ENCODE measurements at regions not wholly inside any gene's neighbourhood (a gene's known extent, or its start where the extent isn't known, plus 50 kb on each side); places are given as distances from the start of the nearest gene placed in this dataset.

GRCh38 chr3:193057616-193058015, 140.0 kb upstream of the MB21D2 start (continued):
- TF ChIP-seq, protein P1, sequence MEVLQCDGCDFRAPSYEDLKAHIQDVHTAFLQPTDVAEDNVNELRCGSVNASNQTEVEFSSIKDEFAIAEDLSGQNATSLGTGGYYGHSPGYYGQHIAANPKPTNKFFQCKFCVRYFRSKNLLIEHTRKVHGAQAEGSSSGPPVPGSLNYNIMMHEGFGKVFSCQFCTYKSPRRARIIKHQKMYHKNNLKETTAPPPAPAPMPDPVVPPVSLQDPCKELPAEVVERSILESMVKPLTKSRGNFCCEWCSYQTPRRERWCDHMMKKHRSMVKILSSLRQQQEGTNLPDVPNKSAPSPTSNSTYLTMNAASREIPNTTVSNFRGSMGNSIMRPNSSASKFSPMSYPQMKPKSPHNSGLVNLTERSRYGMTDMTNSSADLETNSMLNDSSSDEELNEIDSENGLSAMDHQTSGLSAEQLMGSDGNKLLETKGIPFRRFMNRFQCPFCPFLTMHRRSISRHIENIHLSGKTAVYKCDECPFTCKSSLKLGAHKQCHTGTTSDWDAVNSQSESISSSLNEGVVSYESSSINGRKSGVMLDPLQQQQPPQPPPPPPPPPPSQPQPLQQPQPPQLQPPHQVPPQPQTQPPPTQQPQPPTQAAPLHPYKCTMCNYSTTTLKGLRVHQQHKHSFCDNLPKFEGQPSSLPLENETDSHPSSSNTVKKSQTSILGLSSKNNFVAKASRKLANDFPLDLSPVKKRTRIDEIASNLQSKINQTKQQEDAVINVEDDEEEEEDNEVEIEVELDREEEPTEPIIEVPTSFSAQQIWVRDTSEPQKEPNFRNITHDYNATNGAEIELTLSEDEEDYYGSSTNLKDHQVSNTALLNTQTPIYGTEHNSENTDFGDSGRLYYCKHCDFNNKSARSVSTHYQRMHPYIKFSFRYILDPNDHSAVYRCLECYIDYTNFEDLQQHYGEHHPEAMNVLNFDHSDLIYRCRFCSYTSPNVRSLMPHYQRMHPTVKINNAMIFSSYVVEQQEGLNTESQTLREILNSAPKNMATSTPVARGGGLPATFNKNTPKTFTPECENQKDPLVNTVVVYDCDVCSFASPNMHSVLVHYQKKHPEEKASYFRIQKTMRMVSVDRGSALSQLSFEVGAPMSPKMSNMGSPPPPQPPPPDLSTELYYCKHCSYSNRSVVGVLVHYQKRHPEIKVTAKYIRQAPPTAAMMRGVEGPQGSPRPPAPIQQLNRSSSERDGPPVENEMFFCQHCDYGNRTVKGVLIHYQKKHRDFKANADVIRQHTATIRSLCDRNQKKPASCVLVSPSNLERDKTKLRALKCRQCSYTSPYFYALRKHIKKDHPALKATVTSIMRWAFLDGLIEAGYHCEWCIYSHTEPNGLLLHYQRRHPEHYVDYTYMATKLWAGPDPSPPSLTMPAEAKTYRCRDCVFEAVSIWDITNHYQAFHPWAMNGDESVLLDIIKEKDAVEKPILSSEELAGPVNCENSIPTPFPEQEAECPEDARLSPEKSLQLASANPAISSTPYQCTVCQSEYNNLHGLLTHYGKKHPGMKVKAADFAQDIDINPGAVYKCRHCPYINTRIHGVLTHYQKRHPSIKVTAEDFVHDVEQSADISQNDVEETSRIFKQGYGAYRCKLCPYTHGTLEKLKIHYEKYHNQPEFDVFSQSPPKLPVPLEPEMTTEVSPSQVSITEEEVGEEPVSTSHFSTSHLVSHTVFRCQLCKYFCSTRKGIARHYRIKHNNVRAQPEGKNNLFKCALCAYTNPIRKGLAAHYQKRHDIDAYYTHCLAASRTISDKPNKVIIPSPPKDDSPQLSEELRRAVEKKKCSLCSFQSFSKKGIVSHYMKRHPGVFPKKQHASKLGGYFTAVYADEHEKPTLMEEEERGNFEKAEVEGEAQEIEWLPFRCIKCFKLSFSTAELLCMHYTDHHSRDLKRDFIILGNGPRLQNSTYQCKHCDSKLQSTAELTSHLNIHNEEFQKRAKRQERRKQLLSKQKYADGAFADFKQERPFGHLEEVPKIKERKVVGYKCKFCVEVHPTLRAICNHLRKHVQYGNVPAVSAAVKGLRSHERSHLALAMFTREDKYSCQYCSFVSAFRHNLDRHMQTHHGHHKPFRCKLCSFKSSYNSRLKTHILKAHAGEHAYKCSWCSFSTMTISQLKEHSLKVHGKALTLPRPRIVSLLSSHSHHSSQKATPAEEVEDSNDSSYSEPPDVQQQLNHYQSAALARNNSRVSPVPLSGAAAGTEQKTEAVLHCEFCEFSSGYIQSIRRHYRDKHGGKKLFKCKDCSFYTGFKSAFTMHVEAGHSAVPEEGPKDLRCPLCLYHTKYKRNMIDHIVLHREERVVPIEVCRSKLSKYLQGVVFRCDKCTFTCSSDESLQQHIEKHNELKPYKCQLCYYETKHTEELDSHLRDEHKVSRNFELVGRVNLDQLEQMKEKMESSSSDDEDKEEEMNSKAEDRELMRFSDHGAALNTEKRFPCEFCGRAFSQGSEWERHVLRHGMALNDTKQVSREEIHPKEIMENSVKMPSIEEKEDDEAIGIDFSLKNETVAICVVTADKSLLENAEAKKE (CRISPR knock-in tag; IDR thresholded peaks at IDR 0.05): no peak
- TF ChIP-seq NANOG (IDR thresholded peaks at IDR 0.05; ENCODE audit: borderline replicate concordance) (no peak), POLR2AphosphoS5 (IDR thresholded peaks at IDR 0.05; ENCODE audit: low read depth) (no peak), ZNF114 (CRISPR knock-in tag; IDR thresholded peaks at IDR 0.05) (no peak), CREB1 (CRISPR knock-in tag; IDR thresholded peaks at IDR 0.05; ENCODE audit: low read depth) (no peak)
- TF ChIP-seq, protein P2, sequence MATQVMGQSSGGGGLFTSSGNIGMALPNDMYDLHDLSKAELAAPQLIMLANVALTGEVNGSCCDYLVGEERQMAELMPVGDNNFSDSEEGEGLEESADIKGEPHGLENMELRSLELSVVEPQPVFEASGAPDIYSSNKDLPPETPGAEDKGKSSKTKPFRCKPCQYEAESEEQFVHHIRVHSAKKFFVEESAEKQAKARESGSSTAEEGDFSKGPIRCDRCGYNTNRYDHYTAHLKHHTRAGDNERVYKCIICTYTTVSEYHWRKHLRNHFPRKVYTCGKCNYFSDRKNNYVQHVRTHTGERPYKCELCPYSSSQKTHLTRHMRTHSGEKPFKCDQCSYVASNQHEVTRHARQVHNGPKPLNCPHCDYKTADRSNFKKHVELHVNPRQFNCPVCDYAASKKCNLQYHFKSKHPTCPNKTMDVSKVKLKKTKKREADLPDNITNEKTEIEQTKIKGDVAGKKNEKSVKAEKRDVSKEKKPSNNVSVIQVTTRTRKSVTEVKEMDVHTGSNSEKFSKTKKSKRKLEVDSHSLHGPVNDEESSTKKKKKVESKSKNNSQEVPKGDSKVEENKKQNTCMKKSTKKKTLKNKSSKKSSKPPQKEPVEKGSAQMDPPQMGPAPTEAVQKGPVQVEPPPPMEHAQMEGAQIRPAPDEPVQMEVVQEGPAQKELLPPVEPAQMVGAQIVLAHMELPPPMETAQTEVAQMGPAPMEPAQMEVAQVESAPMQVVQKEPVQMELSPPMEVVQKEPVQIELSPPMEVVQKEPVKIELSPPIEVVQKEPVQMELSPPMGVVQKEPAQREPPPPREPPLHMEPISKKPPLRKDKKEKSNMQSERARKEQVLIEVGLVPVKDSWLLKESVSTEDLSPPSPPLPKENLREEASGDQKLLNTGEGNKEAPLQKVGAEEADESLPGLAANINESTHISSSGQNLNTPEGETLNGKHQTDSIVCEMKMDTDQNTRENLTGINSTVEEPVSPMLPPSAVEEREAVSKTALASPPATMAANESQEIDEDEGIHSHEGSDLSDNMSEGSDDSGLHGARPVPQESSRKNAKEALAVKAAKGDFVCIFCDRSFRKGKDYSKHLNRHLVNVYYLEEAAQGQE (IDR thresholded peaks at IDR 0.05; ENCODE audit: unreplicated experiment): no peak
- TF ChIP-seq, protein P3, sequence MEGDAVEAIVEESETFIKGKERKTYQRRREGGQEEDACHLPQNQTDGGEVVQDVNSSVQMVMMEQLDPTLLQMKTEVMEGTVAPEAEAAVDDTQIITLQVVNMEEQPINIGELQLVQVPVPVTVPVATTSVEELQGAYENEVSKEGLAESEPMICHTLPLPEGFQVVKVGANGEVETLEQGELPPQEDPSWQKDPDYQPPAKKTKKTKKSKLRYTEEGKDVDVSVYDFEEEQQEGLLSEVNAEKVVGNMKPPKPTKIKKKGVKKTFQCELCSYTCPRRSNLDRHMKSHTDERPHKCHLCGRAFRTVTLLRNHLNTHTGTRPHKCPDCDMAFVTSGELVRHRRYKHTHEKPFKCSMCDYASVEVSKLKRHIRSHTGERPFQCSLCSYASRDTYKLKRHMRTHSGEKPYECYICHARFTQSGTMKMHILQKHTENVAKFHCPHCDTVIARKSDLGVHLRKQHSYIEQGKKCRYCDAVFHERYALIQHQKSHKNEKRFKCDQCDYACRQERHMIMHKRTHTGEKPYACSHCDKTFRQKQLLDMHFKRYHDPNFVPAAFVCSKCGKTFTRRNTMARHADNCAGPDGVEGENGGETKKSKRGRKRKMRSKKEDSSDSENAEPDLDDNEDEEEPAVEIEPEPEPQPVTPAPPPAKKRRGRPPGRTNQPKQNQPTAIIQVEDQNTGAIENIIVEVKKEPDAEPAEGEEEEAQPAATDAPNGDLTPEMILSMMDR (conservative IDR thresholded peaks at IDR 0.05; ENCODE audit: low read depth in 2 of 2): no peak
